ENCODE measurements at regions not wholly inside any gene's neighbourhood (a gene's known extent, or its start where the extent isn't known, plus 50 kb on each side); places are given as distances from the start of the nearest gene placed in this dataset.

DNA sequence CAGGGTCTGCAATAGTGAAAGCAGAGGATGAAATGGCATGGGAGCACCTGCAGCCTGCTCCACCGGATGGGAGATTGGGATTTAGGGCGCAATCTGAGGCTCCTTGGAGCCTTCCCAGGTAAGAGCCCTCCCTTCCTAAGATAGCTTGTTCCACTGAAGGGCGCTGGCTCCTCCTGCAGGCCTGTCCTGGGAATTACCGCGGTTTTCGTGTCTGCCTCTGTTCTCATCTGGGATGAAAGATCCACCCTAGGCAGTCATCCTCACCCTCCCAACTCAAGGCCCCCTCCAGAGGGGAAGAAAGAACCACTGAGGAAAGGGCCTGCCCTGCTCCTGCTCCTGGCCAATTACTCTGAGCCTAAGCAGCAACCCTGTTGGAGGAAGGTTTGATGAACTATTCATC is 547.5 kb downstream of the SMARCA1 start:
- H3K27me3 Mint-ChIP-seq (ENCODE audit: low read depth) = no peaks in the 10 kb centered on the region
- Histone ChIP-seq H3K27me3 (ENCODE audit: insufficient read depth, low read length) (no peaks in the 10 kb centered on the region), H3K18ac (ENCODE audit: insufficient read length, low read depth, low read length) (no peak overlapping the region), H3K14ac (ENCODE audit: insufficient read depth, low read length) (no peak overlapping the region), H2AFZ (ENCODE audit: low read length) (no peak overlapping the region), H3K79me2 (ENCODE audit: insufficient read depth, low read length) (no peaks in the 10 kb centered on the region), H3K23ac (ENCODE audit: insufficient read length, low read depth, low read length) (no peak overlapping the region), H3K56ac (ENCODE audit: insufficient read length, low read depth, low read length) (no peak overlapping the region), H3K23me2 (ENCODE audit: insufficient read length, low read depth, low read length, poor library complexity, severe bottlenecking) (no peaks in the 10 kb centered on the region), H3K4me2 (ENCODE audit: insufficient read depth, insufficient read length, low read length) (no peak overlapping the region), H4K5ac (ENCODE audit: insufficient read length, low read depth, low read length) (no peak overlapping the region), H2BK15ac (ENCODE audit: low read depth, low read length) (no peak overlapping the region), H3K4ac (ENCODE audit: low read depth, low read length) (no peak overlapping the region), H3K79me1 (ENCODE audit: insufficient read depth, low read depth, low read length, poor library complexity, severe bottlenecking) (no peaks in the 10 kb centered on the region), H4K8ac (replicated peaks; ENCODE audit: insufficient read length, low read depth, low read length) (no peak overlapping the region), H2BK20ac (ENCODE audit: low read depth, low read length, poor library complexity, severe bottlenecking) (no peak overlapping the region), H4K20me1 (ENCODE audit: control insufficient read depth, insufficient read depth, insufficient read length) (no peaks in the 10 kb centered on the region), H3K4me1 (ENCODE audit: insufficient read depth, low read length) (no peaks in the 10 kb centered on the region; the same call in 1 of the 2 replicates), H4K91ac (ENCODE audit: insufficient read length, low read depth, low read length) (no peak overlapping the region), H3K9ac (ENCODE audit: extremely low read depth, insufficient read length, low read length) (no peak overlapping the region), H2AK5ac (ENCODE audit: insufficient read length, low read length) (no peak overlapping the region), H2BK12ac (ENCODE audit: insufficient read length, low read depth, low read length) (no peak overlapping the region), H2BK120ac (ENCODE audit: low read depth, low read length, poor library complexity, severe bottlenecking) (no peak overlapping the region), H3K9me3 (ENCODE audit: control insufficient read depth, low read depth, low read length) (no peaks in the 10 kb centered on the region), H2BK5ac (ENCODE audit: insufficient read length, low read length) (no peak overlapping the region), H3K27ac (ENCODE audit: insufficient read length, low read depth, low read length) (no peak overlapping the region), H3T11ph (ENCODE audit: low read length) (no peak overlapping the region)
- peaks cover 0 to 2% (median 0%) of the 10 kb centered on the region in 3 experiments; a peak in 3 of 7 replicates for H3K36me3 Mint-ChIP-seq (ENCODE audit: insufficient read depth in 1 of 3, low read depth in 3 of 3)
- H3K4me3 Mint-ChIP-seq = no peak overlapping the region
- H3K27ac Mint-ChIP-seq = no peak overlapping the region
- DNase-seq = peak; percentile 80
- peaks cover 12 to 17% of the 10 kb centered on the region in 2 experiments for H3K4me1 Mint-ChIP-seq
- peaks cover 4% of the 10 kb centered on the region in 2 experiments; a peak in 3 of 5 replicates for H3K9me3 Mint-ChIP-seq
- TF ChIP-seq, protein P1, sequence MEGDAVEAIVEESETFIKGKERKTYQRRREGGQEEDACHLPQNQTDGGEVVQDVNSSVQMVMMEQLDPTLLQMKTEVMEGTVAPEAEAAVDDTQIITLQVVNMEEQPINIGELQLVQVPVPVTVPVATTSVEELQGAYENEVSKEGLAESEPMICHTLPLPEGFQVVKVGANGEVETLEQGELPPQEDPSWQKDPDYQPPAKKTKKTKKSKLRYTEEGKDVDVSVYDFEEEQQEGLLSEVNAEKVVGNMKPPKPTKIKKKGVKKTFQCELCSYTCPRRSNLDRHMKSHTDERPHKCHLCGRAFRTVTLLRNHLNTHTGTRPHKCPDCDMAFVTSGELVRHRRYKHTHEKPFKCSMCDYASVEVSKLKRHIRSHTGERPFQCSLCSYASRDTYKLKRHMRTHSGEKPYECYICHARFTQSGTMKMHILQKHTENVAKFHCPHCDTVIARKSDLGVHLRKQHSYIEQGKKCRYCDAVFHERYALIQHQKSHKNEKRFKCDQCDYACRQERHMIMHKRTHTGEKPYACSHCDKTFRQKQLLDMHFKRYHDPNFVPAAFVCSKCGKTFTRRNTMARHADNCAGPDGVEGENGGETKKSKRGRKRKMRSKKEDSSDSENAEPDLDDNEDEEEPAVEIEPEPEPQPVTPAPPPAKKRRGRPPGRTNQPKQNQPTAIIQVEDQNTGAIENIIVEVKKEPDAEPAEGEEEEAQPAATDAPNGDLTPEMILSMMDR (conservative IDR thresholded peaks at IDR 0.05) = peak; percentile 95
- no CpG with 5 or more reads among the region's 6 CpGs for WGBS (ENCODE audit: extremely low coverage, insufficient read length, low lambda C conversion rate)

Measured in H9 (cell line).